ENCODE measurements at regions not wholly inside any gene's neighbourhood (a gene's known extent, or its start where the extent isn't known, plus 50 kb on each side); places are given as distances from the start of the nearest gene placed in this dataset.

DNA sequence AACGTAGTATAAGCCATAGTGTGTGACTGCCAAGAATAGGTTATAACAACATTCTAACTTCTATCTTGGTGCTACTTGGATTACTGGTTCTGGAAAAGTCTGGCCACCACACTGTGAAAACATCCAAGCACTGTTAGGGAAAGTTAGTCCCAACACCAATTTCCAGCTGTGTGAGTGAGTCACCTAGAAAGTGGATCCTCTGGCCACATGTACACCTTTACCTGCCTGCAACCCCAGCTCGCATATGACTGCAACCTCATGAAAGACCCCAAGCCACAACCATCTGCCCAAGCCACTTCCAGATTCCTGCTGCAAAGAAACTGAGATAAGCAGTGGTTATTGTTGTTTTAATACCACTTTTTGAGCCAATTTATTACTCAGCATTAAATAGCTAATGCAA is 404.5 kb downstream of the KCTD12 start:
- TF ChIP-seq, protein P1, sequence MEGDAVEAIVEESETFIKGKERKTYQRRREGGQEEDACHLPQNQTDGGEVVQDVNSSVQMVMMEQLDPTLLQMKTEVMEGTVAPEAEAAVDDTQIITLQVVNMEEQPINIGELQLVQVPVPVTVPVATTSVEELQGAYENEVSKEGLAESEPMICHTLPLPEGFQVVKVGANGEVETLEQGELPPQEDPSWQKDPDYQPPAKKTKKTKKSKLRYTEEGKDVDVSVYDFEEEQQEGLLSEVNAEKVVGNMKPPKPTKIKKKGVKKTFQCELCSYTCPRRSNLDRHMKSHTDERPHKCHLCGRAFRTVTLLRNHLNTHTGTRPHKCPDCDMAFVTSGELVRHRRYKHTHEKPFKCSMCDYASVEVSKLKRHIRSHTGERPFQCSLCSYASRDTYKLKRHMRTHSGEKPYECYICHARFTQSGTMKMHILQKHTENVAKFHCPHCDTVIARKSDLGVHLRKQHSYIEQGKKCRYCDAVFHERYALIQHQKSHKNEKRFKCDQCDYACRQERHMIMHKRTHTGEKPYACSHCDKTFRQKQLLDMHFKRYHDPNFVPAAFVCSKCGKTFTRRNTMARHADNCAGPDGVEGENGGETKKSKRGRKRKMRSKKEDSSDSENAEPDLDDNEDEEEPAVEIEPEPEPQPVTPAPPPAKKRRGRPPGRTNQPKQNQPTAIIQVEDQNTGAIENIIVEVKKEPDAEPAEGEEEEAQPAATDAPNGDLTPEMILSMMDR (IDR thresholded peaks at IDR 0.05): no peak
- TF ChIP-seq POLR2A (IDR thresholded peaks at IDR 0.05): no peak
